Spinal cord (tissue), 9 donors: ENCODE measurements at regions not wholly inside any gene's neighbourhood (a gene's known extent, or its start where the extent isn't known, plus 50 kb on each side); places are given as distances from the start of the nearest gene placed in this dataset.

Source experiments
- DNase-seq, 6 donors: peaks; one replicate each; pipeline versions ENCODE4 v3.0.0 to v3.0.0-alpha.2; 2013 to 2015; ENCODE audit warnings: low spot score in 6 of 6, low read depth in 4 of 6
- H3K27ac ChIP-seq: one replicate; pipeline ENCODE4 v1.5.1; 2013; ENCODE audit warnings: low read depth, low read length, control low read depth
- H3K27me3 ChIP-seq: one replicate; pipeline ENCODE4 v1.6.1; 2013; ENCODE audit warnings: low read length; ENCODE audit not compliant: control insufficient read depth, insufficient read depth
- H3K36me3 ChIP-seq: one replicate; pipeline ENCODE4 v1.6.1; 2013; ENCODE audit warnings: low read length; ENCODE audit not compliant: control insufficient read depth, insufficient read depth
- H3K4me1 ChIP-seq: one replicate; pipeline ENCODE4 v1.6.1; 2013; ENCODE audit warnings: low read length; ENCODE audit not compliant: control insufficient read depth, insufficient read depth
- H3K4me3 ChIP-seq: one replicate; pipeline ENCODE4 v1.5.1; 2013; ENCODE audit warnings: low read depth, low read length, control low read depth
- H3K9me3 ChIP-seq: one replicate; pipeline ENCODE4 v1.6.1; 2013; ENCODE audit warnings: low read length; ENCODE audit not compliant: control insufficient read depth, insufficient read depth
- WGBS: methylation state at CpG from one replicate; pipeline ENCODE4 v1.1.5; 2013; ENCODE audit warnings: missing lambda C conversion rate; ENCODE audit not compliant: insufficient coverage; 5-methylcytosine and 5-hydroxymethylcytosine counted together
- donor health status: healthy.

- no peak for DNase-seq
- Histone ChIP-seq H3K4me3 (no peak overlapping the region), H3K36me3 (no peaks in the 10 kb centered on the region), H3K27me3 (no peaks in the 10 kb centered on the region), H3K9me3 (no peaks in the 10 kb centered on the region), H3K27ac (no peak overlapping the region), H3K4me1 (no peaks in the 10 kb centered on the region)
- WGBS = no CpG with 5 or more reads among the region's 3 CpGs
These were observed 158.0 kb upstream of the FAT1 start for GRCh38 chr4:186881521-186882220.

GRCh38 chr4:186882293-186882692 is 158.6 kb upstream of the FAT1 start:
- DNase-seq = peak in 1 of 6 donors; percentile 29
- H3K36me3 ChIP-seq = no peaks in the 10 kb centered on the region
- no peak overlapping the region for H3K27ac ChIP-seq
- WGBS = 71% methylated on average over 1 of the region's 1 CpG
- H3K27me3 ChIP-seq = no peaks in the 10 kb centered on the region
- H3K4me1 ChIP-seq = no peaks in the 10 kb centered on the region
- H3K9me3 ChIP-seq = no peaks in the 10 kb centered on the region
- H3K4me3 ChIP-seq = no peak overlapping the region

- H3K4me1 ChIP-seq = no peaks in the 10 kb centered on the region
- H3K9me3 ChIP-seq = no peaks in the 10 kb centered on the region
- WGBS = 60% methylated on average over 1 of the region's 6 CpGs
- DNase-seq = no peak
- H3K4me3 ChIP-seq = no peak overlapping the region
- no peaks in the 10 kb centered on the region for H3K36me3 ChIP-seq
- H3K27ac ChIP-seq = no peak overlapping the region
- no peaks in the 10 kb centered on the region for H3K27me3 ChIP-seq
These were observed 161.6 kb upstream of the FAT1 start for GRCh38 chr4:186885289-186885688.

- Histone ChIP-seq H3K4me3 (no peak overlapping the region), H3K27ac (no peak overlapping the region), H3K27me3 (no peaks in the 10 kb centered on the region), H3K4me1 (no peaks in the 10 kb centered on the region), H3K36me3 (no peaks in the 10 kb centered on the region), H3K9me3 (no peaks in the 10 kb centered on the region)
- DNase-seq = no peak
- WGBS = no CpG with 5 or more reads among the region's 2 CpGs
These were observed 163.1 kb upstream of the FAT1 start for GRCh38 chr4:186886759-186887158.

GRCh38 chr4:186887291-186887700 is 163.6 kb upstream of the FAT1 start:
- 52% methylated on average over 4 of the region's 6 CpGs for WGBS
- Histone ChIP-seq H3K27me3 (no peaks in the 10 kb centered on the region), H3K4me3 (no peak overlapping the region)

GRCh38 chr4:186887752-186888151 is 164.1 kb upstream of the FAT1 start:
- DNase-seq = peak in 1 of 6 donors; percentile 47
- Histone ChIP-seq H3K9me3 (no peaks in the 10 kb centered on the region), H3K4me3 (no peak overlapping the region), H3K36me3 (no peaks in the 10 kb centered on the region), H3K4me1 (no peaks in the 10 kb centered on the region), H3K27ac (no peak overlapping the region), H3K27me3 (no peaks in the 10 kb centered on the region)
- 44% methylated on average over 3 of the region's 6 CpGs for WGBS

More at GRCh38 chr4:186887291-186887700, 163.6 kb upstream of the FAT1 start:
- H3K27ac ChIP-seq = no peak overlapping the region
- DNase-seq = peak in 1 of 6 donors; percentile 65
- no peaks in the 10 kb centered on the region for H3K4me1 ChIP-seq
- H3K36me3 ChIP-seq = no peaks in the 10 kb centered on the region
- H3K9me3 ChIP-seq = no peaks in the 10 kb centered on the region

- no peak for DNase-seq
- 97% methylated on average over 44 of the region's 46 CpGs for WGBS
- no peak overlapping the region for H3K27ac ChIP-seq
- no peaks in the 10 kb centered on the region for H3K27me3 ChIP-seq
- H3K4me1 ChIP-seq = no peaks in the 10 kb centered on the region
- no peaks in the 10 kb centered on the region for H3K36me3 ChIP-seq
- H3K4me3 ChIP-seq = no peak overlapping the region
- no peaks in the 10 kb centered on the region for H3K9me3 ChIP-seq
These were observed 166.4 kb upstream of the FAT1 start for GRCh38 chr4:186889876-186890643.

GRCh38 chr4:186891859-186892486 is 168.3 kb upstream of the FAT1 start:
- no peak for DNase-seq
- 97% methylated on average over 4 of the region's 12 CpGs for WGBS
- H3K27me3 ChIP-seq = no peaks in the 10 kb centered on the region
- no peak overlapping the region for H3K4me3 ChIP-seq
- no peaks in the 10 kb centered on the region for H3K36me3 ChIP-seq
- H3K27ac ChIP-seq = no peak overlapping the region
- H3K9me3 ChIP-seq = no peaks in the 10 kb centered on the region
- H3K4me1 ChIP-seq = no peaks in the 10 kb centered on the region

- no peaks in the 10 kb centered on the region for H3K27me3 ChIP-seq
- WGBS = 97% methylated on average over 3 of the region's 4 CpGs
- no peaks in the 10 kb centered on the region for H3K36me3 ChIP-seq
- H3K27ac ChIP-seq = no peak overlapping the region
- H3K4me1 ChIP-seq = peaks cover 3% of the 10 kb centered on the region
- no peak for DNase-seq
- H3K9me3 ChIP-seq = no peaks in the 10 kb centered on the region
- H3K4me3 ChIP-seq = no peak overlapping the region
These were observed 174.7 kb upstream of the FAT1 start for GRCh38 chr4:186898367-186898766.
